ELR (cell line): ENCODE measurements at regions not wholly inside any gene's neighbourhood (a gene's known extent, or its start where the extent isn't known, plus 50 kb on each side); places are given as distances from the start of the nearest gene placed in this dataset.
"Not testable (repeated sequence)": the region's sequence is repeated elsewhere in the genome, so short reads cannot be mapped to it uniquely, and the experiment has no call there.

Experiments
- DNase-seq: peaks from one replicate; pipeline ENCODE4 v3.0.0-alpha.2; 2015; ENCODE audit warnings: low read depth

GRCh38 chr3:23706111-23706510 is 99.6 kb upstream of the UBE2E1 start:
- peak; percentile 12 for DNase-seq

DNA sequence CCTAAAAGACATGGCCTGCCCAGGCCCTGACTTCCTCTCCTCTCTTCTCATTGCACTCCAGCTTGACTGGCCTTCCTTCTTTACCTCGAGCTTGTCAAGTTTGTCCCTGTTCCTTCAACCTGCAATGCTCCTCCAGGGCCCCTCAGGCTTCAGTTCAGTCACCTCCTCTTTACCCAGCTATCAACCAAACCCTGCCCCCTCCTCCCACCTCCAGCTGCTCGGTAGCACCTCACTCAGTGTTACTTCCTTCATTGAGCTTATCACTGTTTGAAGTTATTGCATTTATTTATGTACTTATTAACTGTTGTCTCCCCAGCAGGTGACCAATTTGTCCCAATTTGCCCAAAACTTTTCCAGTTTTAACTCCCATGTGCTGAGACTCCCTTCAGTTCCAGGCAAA is 95.8 kb upstream of the UBE2E1 start:
- no peak for DNase-seq

GRCh38 chr3:23710555-23710954 is 95.2 kb upstream of the UBE2E1 start:
- no peak for DNase-seq

- peak; percentile 23 for DNase-seq
Measured at GRCh38 chr3:23711916-23712494, 93.8 kb upstream of the UBE2E1 start.

- peak; percentile 64 for DNase-seq
Measured at GRCh38 chr3:23712656-23713559, 92.8 kb upstream of the UBE2E1 start.

GRCh38 chr3:23713641-23714040 is 92.1 kb upstream of the UBE2E1 start:
- peak; percentile 30 for DNase-seq

- DNase-seq: no peak
Measured at GRCh38 chr3:23720059-23720458, 85.7 kb upstream of the UBE2E1 start.

GRCh38 chr3:23720885-23721284 is 84.9 kb upstream of the UBE2E1 start:
- no peak for DNase-seq

- DNase-seq: no peak
Measured at GRCh38 chr3:23723141-23723540, 82.6 kb upstream of the UBE2E1 start.

DNA sequence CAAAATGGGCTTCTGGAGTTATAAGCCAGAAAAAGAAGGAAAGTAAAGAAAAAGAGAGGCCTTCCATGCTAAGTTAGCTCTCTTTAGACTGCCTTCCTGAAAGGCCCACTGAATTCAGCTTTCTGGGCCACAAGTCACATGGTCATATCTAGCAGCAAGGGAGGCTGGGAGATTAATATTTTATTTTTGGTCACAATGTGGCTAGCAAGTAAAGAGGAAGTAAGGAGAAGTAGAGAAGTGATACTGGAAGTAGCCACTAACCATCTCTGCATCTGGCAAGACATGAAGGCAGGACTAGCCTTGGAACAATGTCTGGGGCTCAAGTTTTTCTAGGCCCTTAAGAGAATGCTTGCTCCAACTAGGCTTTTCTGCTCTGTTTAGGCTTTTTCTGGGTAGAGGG is 81.8 kb upstream of the UBE2E1 start:
- no peak for DNase-seq

- no peak for DNase-seq
Measured at GRCh38 chr3:23726811-23727548, 78.8 kb upstream of the UBE2E1 start.

DNA sequence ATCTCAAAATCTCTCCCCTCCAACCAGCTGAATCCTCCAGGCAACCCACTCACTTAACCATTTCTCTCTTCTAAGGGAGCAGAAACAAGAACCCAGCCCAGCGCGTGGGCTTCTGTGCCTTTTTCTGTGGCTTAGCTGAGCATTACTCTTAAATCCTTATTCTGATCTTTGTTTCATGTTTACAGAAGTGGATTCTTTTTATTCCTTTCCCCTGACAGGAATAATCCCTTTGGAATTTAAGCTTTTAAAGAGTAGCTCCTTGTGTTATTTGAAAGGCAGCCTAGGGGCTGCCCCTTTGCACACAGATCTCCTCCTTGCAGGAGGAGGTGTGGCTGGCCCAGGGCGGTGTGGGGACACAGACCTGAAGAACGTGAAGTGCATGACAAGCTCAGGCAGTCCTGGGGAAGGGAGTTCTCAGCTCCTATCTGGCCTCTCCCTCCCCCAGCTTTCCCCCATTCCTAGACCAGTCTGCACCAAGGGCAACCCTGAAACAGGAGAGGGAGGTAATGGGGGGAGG is 77.1 kb upstream of the UBE2E1 start:
- no peak for DNase-seq

GRCh38 chr3:23729362-23729761 is 76.4 kb upstream of the UBE2E1 start:
- not testable (repeated sequence) for DNase-seq

DNA sequence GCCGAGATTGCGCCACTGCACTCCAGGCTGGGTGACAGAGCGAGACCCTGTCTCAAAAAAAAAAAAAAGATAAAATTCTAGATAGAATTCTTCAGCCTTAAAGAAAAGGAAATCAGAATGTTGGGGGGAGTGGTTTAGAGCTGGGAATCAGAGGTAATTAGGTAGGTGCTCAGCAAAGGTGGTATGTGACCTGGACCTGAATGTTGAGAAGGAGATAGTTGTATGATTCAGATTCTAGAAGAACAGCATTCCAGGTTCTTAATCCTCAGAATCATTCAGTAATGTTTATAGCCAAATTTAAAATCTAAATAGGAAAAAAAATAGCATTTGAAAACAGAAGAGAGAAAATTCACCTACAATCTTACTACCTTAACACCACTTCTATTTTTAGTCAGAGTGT is 71.3 kb upstream of the UBE2E1 start:
- DNase-seq: no peak

DNA sequence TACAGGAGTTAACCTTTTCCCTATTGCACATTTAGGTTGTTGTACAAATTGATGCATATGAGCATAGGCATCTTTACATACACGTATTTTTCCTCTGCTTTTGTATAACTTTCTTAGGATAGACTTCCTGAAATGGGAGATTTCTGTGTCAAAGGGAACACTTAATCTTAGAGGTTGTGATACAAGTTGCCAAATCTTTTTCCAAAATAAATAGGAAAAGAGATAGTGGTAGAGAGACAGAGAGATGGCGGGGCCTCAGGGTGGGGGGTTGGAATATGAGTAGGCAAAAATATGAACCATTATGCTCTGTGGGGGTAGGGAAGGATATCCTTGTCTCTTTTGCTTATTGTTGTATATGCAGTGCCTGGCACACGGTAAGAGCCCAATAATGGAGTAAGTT is 70.7 kb upstream of the UBE2E1 start:
- no peak for DNase-seq

DNA sequence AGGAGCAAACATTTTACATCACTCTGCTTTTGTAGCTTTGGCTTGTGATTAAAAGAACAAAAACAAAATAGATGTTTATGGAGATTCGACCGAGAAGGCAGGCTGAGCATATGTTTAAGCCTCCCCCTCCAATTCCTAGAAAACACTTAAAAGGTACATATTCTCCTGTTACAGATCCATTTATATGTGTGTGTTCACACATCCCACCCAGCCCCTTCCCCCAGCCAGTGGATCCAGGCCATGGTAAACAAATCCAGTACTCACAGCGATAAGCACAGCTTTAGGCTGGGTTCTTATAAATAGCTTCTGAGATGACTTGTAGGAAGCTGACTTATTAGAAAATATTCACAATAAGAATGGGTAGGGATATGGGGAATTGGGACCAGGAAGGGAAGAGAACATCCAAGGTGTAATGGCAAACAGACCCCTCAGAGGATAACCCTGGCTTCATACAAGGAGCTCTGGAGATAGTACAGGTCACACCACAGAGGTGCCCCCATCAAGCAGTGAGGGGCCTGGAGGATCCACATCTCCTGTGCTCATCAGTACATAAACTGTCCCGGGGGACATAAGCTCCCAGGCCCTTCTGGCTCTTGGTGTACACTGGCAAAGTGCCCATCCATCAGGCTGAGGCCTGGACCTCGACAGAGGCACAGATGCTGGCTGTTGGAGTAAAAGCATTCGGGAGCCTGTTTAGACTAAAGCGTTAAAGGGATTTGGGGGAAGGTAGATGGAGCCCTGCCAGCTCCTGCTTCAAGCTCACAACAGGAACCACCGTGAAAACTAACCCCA is 70.0 kb upstream of the UBE2E1 start:
- DNase-seq: no peak

GRCh38 chr3:23738944-23739343 is 66.8 kb upstream of the UBE2E1 start:
- peak; percentile 20 for DNase-seq

DNA sequence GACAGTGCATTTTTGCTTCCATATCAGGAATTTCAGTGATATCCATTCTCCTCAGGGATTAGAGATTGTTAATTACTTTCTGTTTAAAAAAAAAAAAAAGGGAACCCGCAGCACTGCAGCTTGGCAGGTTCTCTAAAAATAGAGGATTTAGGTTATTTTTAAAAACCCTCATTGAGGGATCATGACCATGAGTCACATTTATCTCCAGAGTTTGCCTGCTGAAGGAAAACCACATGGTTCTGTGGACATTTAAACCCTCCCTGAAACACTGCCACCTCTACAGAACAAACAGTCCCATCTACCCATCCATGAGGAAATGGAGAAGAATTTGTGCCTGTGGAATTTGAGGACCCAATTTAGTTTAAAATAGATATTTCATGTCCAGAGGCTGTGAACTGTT is 66.2 kb upstream of the UBE2E1 start:
- peak; percentile 52 for DNase-seq

GRCh38 chr3:23740517-23740965 is 65.2 kb upstream of the UBE2E1 start:
- peak; percentile 68 for DNase-seq

DNA sequence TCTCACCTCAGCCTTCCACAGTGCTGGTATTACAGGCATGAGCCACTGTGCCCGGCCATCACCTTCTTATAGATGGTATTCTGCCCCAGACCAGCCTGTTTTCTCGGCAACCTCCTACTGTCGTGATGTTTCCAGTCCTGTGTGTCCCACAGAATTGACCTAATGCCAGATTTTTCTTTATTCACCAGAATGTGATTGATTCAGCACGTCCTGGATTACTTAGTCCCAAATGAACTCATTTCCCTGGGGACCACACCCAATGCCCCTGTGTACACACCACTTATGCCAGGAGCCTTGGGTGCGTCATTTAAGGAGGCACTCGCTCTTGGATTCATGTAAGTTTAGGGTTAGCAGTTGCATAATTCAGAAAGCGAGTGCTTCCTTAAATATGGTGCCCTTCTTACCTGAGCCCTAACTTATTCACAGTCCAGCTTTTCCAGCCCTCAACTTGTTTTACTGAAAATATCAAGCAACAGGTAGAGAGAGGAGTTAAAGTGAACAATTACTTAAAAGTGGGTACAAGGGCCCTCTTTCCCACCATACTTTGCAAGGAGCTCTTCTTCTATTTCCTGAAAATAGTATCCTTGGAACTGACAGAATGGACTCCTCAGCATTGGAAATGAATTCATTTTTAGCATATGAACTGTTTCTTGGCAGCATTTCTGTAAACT is 64.6 kb upstream of the UBE2E1 start:
- peak; percentile 37 for DNase-seq

DNA sequence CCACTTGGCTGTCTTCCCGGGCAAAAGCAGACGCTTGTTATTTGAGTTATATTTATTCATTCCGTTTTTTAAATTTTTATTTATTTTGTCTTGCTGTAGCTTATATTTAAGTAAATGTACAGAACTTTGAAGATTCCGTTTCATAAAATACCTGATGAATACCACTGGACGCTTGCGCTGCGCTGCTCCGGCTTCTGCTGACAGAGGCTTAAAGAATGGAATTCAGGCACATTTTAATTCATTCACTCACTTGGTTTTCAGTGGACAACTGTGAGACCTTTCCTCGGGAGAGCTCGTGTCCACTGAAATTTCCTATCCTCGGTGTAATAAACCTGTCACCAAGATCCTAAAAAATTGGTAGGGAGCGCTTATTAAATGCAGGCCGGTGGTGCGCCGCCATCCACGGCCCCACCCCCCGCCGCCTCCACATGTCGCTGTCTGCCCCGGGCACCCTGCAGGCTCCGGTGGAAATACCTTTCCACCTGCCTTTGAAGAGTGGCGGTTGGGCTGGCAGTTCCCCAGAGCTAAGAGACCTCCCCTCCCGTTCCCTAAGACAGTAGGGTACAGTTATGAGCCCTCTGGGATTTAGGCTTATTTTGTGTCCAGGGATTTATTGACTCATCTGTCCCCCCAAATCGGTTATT is 62.5 kb upstream of the UBE2E1 start:
- no peak for DNase-seq
